Coronary artery (tissue), 2 donors: ENCODE measurements at regions not wholly inside any gene's neighbourhood (a gene's known extent, or its start where the extent isn't known, plus 50 kb on each side); places are given as distances from the start of the nearest gene placed in this dataset.
"Not testable (repeated sequence)": the region's sequence is repeated elsewhere in the genome, so short reads cannot be mapped to it uniquely, and the experiment has no call there.

Experiments
- DNase-seq: peaks from one replicate; pipeline ENCODE4 v3.0.0-alpha.2; 2017; ENCODE audit warnings: low spot score
- H3K27ac ChIP-seq, 2 donors: fragments of 200-600 bp; sonication (generic); one replicate each; pipeline ENCODE4 v1.5.1; 2016 to 2019
- H3K4me3 ChIP-seq: fragments of 200-600 bp; sonication (generic); 2 replicates; pipeline ENCODE4 v1.5.1; 2016; ENCODE audit warnings: mild to moderate bottlenecking, moderate library complexity
- TF ChIP-seq, protein P1 (sequence below): fragments of 200-600 bp; sonication (generic); IDR thresholded peaks from one replicate; pipeline ENCODE4 v1.5.1; 2019; ENCODE audit warnings: antibody characterized with exemption

DNA sequence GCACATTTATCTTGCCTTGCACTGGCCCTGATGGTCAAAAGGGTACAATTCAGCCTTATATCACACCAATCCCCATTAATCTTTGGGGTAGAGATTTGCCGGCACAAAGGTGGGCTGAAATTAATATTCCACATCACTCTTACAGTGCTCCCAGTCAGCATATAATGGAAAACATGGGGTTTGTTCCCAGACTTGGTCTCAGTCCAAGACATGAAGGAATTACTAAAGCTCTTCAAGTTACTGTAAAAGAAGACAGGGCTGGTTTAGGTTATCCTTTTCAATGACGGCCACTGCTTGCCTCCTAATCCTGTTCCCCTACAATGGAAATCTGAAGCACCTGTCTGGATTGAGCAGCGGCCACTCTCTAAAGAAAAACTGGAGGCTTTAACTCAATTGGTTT, 160.7 kb downstream of the IER5 start:
- DNase-seq, result no peak
- TF ChIP-seq, protein P1, sequence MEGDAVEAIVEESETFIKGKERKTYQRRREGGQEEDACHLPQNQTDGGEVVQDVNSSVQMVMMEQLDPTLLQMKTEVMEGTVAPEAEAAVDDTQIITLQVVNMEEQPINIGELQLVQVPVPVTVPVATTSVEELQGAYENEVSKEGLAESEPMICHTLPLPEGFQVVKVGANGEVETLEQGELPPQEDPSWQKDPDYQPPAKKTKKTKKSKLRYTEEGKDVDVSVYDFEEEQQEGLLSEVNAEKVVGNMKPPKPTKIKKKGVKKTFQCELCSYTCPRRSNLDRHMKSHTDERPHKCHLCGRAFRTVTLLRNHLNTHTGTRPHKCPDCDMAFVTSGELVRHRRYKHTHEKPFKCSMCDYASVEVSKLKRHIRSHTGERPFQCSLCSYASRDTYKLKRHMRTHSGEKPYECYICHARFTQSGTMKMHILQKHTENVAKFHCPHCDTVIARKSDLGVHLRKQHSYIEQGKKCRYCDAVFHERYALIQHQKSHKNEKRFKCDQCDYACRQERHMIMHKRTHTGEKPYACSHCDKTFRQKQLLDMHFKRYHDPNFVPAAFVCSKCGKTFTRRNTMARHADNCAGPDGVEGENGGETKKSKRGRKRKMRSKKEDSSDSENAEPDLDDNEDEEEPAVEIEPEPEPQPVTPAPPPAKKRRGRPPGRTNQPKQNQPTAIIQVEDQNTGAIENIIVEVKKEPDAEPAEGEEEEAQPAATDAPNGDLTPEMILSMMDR, result no peak
- H3K4me3 ChIP-seq, result no peak overlapping the region
- H3K27ac ChIP-seq, result no peak overlapping the region

DNA sequence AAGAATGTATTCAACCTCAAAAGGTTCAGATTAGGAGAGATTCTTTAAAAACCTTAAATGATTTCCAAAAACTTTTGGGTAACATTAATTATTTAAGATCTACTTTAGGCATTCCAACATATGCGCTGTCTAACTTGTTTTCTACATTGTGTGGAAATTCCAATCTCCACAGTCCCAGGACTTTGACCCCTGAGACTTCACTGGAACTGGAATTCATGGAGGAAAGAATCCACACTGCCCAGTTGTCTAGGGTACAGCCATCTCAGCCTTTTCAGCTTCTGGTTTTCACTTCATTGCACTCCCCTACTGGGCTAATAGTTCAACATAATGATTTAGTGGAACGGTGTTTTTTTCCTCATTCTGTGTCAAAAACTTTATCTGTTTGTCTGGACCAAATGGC, 161.5 kb downstream of the IER5 start:
- no peak overlapping the region for H3K4me3 ChIP-seq
- TF ChIP-seq, protein P1, result no peak
- no peak for DNase-seq
- no peak overlapping the region for H3K27ac ChIP-seq

DNA sequence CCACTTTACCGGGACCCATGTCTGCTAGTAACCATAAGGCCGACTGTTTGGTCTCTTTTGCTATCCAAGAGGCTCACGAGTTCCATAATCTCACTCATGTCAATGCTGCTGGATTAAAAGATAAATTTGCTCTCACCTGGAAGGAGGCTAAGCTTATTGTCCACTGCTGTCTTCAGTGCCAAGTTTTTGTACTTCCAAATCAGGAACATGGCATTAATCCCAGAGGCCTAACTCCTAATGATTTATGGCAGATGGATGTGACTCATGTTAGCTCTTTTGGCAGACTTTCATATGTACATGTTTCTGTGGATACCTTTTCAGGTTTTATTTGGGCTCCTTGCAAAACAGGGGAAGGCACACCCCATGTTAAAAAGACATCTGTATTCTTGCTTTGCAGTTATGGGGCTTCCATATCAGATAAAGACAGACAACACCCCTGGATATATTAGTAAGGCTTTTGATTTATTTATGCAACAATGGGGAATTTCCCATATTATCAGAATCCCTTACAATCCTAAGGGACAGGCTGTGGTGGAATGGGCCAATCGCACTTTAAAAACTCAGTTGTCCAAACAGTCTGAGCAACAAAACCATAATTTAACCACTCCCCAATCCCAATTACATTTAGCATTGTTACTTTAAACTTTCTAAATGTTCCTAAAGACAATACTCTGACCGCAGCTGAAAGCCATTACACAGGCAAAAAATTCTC, 162.7 kb downstream of the IER5 start:
- TF ChIP-seq, protein P1, result no peak
- no peak for DNase-seq
- Histone ChIP-seq H3K4me3 (no peak overlapping the region), H3K27ac (no peak overlapping the region)

DNA sequence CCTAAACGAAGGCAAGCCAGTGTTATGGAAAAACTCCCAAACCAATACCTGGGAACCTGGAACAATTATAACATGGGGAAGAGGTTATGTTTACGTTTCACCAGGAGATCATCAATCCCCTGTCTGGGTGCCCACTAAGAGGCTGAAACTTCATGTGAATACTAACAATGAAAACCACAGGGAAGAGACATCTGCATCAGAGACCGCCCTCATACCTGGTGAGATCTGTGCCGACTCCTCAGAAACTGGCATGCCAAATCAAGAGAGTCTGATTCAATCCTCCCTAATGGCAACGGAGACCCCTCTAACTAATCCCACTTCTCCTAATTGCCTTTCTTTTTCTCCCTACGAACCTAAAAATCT, 163.2 kb downstream of the IER5 start:
- H3K4me3 ChIP-seq, result no peak overlapping the region
- TF ChIP-seq, protein P1, result no peak
- H3K27ac ChIP-seq, result no peak overlapping the region
- no peak for DNase-seq

DNA sequence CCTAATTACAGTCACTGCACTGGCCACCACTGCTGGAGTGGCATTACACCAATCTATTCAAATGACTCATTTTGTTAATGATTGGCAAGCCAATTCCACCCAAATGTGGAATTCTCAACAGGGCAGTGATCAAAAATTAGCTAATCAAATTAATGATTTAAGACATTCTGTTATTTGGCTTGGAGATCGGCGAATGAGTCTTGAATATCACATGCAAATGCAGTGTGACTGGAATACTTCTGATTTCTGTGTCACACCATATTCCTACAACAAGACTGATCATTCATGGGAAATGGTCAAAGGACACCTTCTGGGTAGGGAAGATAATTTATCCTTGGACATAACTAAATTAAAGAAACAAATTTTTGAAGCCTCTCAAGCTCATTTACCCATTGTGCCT, 165.1 kb downstream of the IER5 start:
- H3K27ac ChIP-seq, H3K4me3 ChIP-seq, DNase-seq: not testable (repeated sequence)

DNA sequence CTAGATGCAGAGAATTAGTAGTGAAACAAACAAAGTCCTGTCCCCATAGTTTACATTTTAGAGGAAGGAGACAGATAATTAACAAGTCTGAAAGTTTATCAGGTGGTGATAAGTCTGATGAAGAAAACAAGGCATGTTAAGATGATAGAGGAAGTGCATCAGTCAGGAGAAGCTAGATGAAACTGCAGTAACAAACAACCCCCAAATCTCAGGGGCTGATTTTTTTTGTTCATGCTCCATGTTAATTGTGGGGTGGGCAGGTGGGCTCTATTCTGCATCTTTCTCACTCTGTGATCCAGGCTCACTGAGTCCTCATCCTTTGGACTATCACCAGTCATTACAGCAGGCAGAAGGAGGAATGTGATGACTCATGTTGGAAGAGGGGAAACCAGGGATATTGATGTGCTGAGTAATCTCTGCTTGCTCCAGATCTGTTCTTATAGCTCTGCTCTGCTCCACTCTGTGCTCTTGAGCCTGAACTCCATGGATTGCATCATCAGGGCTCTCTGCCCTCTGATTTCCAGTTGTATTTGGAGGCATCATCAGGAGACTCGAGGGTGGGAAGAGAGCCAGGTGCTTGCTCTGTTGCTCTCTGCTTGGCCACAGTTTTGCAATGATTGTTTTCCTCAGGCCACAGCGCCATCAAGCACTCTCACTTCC, 166.9 kb downstream of the IER5 start:
- TF ChIP-seq, protein P1, result no peak
- DNase-seq, result no peak
- Histone ChIP-seq H3K4me3 (no peak overlapping the region), H3K27ac (no peak overlapping the region)

DNA sequence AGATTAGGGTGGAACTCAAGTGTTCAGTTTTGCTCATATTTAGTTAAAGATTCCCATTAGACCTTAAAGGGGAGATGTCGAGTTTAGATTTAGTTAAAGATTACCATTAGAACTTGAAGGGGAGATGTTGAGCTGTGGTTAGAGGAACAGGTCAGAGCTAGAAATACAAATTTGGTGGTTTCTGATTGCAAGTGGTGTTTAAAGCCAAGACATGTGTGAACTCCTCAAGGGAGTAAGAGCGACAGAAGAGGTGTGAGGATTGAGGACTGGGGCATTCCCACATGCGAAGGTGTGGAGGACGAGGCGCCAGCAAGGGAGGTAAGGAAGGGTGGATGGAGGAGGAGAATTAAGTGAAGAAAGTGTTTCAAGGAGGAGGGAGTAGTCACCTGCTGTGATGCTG, 168.6 kb downstream of the IER5 start:
- TF ChIP-seq, protein P1, result no peak
- Histone ChIP-seq H3K4me3 (no peak overlapping the region), H3K27ac (no peak overlapping the region)
- no peak for DNase-seq
